ENCODE measurements at regions not wholly inside any gene's neighbourhood (a gene's known extent, or its start where the extent isn't known, plus 50 kb on each side); places are given as distances from the start of the nearest gene placed in this dataset.

DNA sequence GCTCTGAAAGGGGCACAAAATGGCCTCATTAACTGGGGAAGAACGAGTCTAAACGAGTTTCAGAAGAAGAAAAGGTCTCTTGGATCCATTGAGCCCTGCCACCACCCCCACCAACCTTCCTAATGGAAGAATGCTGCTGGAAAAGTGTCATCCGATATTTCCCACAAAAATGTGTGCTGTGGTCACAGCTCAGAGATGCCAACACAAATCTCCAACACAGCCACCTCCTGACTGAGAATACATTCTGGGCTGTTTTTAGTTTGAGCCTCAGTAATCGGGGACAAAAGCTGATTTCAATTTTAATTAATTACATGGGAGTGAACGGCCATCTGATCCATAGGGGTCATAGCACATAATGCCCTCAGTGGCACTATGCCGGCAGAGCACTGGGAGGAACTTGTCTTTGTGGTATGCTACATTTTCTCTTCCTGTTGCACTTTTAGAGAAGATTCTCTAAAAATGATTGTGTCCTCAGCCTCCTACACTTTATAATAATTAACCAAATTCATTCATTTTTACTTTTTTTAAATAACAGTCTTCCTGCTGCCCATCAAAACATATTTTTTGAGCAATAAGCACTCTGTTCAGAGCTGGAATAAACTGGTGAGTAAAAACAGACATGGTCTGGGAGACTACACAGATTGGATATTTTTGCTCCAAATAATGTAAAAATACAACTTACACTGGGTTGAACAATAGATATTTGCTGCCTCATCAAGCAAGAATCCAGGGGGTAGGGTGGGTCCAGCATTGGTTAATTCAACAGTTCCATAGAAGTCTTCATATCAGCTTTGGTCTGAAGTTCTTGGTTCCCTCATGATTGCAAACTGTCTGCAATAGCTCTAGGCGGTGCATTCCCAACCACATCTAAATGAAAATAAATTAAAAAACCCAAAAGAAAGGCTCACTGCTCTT is 143.6 kb upstream of the TMEM170B start:
- Histone ChIP-seq H3K9me3 (ENCODE audit: control insufficient read depth in 2 of 3, insufficient read depth in 1 of 3, low read length in 3 of 3) (no peaks in the 10 kb centered on the region), H3K4me3 (ENCODE audit: low read length in 3 of 3) (no peak overlapping the region), H3K27ac (ENCODE audit: low read depth in 2 of 2, low read length in 2 of 2) (peak overlapping the region in 1 of 2 donors; percentile 20), H3K36me3 (ENCODE audit: control insufficient read depth in 2 of 3, insufficient read depth in 3 of 3, low read length in 3 of 3) (no peaks in the 10 kb centered on the region), H3K27me3 (ENCODE audit: control insufficient read depth, insufficient read depth, low read length) (no peaks in the 10 kb centered on the region), H3K9ac (ENCODE audit: low read length in 3 of 3) (no peak overlapping the region), H3K4me1 (ENCODE audit: control insufficient read depth in 2 of 3, insufficient read depth in 2 of 3, low read depth in 1 of 3, low read length in 3 of 3) (peaks cover 0 to 12% (median 4%) of the 10 kb centered on the region in 3 donors)
- TF ChIP-seq, protein P1, sequence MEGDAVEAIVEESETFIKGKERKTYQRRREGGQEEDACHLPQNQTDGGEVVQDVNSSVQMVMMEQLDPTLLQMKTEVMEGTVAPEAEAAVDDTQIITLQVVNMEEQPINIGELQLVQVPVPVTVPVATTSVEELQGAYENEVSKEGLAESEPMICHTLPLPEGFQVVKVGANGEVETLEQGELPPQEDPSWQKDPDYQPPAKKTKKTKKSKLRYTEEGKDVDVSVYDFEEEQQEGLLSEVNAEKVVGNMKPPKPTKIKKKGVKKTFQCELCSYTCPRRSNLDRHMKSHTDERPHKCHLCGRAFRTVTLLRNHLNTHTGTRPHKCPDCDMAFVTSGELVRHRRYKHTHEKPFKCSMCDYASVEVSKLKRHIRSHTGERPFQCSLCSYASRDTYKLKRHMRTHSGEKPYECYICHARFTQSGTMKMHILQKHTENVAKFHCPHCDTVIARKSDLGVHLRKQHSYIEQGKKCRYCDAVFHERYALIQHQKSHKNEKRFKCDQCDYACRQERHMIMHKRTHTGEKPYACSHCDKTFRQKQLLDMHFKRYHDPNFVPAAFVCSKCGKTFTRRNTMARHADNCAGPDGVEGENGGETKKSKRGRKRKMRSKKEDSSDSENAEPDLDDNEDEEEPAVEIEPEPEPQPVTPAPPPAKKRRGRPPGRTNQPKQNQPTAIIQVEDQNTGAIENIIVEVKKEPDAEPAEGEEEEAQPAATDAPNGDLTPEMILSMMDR (IDR thresholded peaks at IDR 0.05; ENCODE audit: borderline replicate concordance, extremely low read depth, insufficient read depth), result no peak
- intact Hi-C loops (cut with DNase I), result no loop called here
- FAIRE-seq, result no peak
- DNase-seq, result peak in 2 of 5 donors; percentile 58 to 64

GRCh38 chr6:11392778-11393507 is 144.6 kb upstream of the TMEM170B start:
- H3K36me3 ChIP-seq (ENCODE audit: control insufficient read depth in 2 of 3, insufficient read depth in 3 of 3, low read length in 3 of 3), result no peaks in the 10 kb centered on the region
- H3K27me3 ChIP-seq (ENCODE audit: control insufficient read depth, insufficient read depth, low read length), result no peaks in the 10 kb centered on the region
- intact Hi-C loops (cut with DNase I), result no loop called here
- H3K9ac ChIP-seq (ENCODE audit: low read length in 3 of 3), result no peak overlapping the region
- no peaks in the 10 kb centered on the region for H3K9me3 ChIP-seq (ENCODE audit: control insufficient read depth in 2 of 3, insufficient read depth in 1 of 3, low read length in 3 of 3)
- H3K27ac ChIP-seq (ENCODE audit: low read depth in 2 of 2, low read length in 2 of 2), result peak overlapping the region in 1 of 2 donors; percentile 1
- TF ChIP-seq, protein P1 (IDR thresholded peaks at IDR 0.05; ENCODE audit: borderline replicate concordance, extremely low read depth, insufficient read depth), result no peak
- peaks cover 0 to 12% (median 4%) of the 10 kb centered on the region in 3 donors for H3K4me1 ChIP-seq (ENCODE audit: control insufficient read depth in 2 of 3, insufficient read depth in 2 of 3, low read depth in 1 of 3, low read length in 3 of 3)
- DNase-seq (peak in 2 of 5 donors; percentile 53 to 60), FAIRE-seq (no peak)
- H3K4me3 ChIP-seq (ENCODE audit: low read length in 3 of 3), result no peak overlapping the region

DNA sequence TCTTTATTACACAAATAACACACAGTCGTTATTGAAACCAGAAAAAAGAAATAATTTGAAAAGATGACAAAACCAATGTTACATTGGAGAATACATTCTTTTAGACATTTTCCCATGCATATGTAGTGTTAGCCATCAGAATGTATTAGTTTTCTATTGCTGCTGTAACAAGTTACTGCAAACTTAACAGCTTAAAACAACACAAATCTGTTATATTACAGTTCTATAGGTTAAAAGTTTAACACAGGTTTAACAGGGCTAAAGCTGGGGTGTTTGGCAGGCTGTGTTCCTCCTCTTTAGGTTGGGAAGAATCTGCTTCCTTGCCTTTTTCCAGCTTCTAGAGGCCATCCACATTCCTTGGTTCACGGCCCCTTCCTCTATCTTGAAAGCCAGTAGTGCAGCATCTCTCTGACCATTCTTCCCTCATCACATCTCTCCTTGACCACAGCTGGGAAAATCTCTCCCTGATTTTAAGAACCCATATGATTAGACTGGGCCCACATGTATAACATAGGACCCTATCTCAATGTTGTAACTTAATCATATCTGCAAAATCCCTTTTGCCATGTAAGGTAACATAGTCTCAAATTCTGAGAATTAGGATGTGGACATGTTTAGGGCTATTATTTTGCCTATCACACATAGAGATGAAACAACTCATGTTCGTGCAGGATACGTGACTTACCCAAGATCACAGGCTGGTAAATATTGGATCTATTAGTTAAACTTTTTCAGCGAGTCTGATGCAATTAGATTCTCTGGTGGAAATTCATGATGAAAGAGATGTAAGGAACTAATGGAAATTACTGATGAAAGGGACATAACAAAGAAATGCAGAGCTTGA is 145.4 kb upstream of the TMEM170B start:
- intact Hi-C loops (cut with DNase I), result no loop called here
- H3K9ac ChIP-seq (ENCODE audit: low read length in 3 of 3), result no peak overlapping the region
- H3K27me3 ChIP-seq (ENCODE audit: control insufficient read depth, insufficient read depth, low read length), result no peaks in the 10 kb centered on the region
- DNase-seq, result no peak
- peaks cover 0 to 12% (median 2%) of the 10 kb centered on the region in 3 donors for H3K4me1 ChIP-seq (ENCODE audit: control insufficient read depth in 2 of 3, insufficient read depth in 2 of 3, low read depth in 1 of 3, low read length in 3 of 3)
- no peak for FAIRE-seq
- no peaks in the 10 kb centered on the region for H3K9me3 ChIP-seq (ENCODE audit: control insufficient read depth in 2 of 3, insufficient read depth in 1 of 3, low read length in 3 of 3)
- TF ChIP-seq, protein P1 (IDR thresholded peaks at IDR 0.05; ENCODE audit: borderline replicate concordance, extremely low read depth, insufficient read depth), result no peak
- H3K36me3 ChIP-seq (ENCODE audit: control insufficient read depth in 2 of 3, insufficient read depth in 3 of 3, low read length in 3 of 3), result no peaks in the 10 kb centered on the region
- H3K4me3 ChIP-seq (ENCODE audit: low read length in 3 of 3), result no peak overlapping the region
- H3K27ac ChIP-seq (ENCODE audit: low read depth in 2 of 2, low read length in 2 of 2), result no peak overlapping the region

Measured in kidney (tissue), 13 donors.